KOPT-K1 (cell line): ENCODE measurements at regions not wholly inside any gene's neighbourhood (a gene's known extent, or its start where the extent isn't known, plus 50 kb on each side); places are given as distances from the start of the nearest gene placed in this dataset.

ENCODE experiments used
- H3K27ac ChIP-seq: fragments of 200-600 bp; sonication (generic); 2 replicates; pipeline ENCODE4 v1.5.1; 2016; ENCODE audit warnings: antibody characterized with exemption, mild to moderate bottlenecking, low read depth, low read length; ENCODE audit not compliant: poor library complexity, severe bottlenecking
- H3K36me3 ChIP-seq: fragments of 200-600 bp; sonication (generic); 2 replicates; pipeline ENCODE4 v1.5.1; 2017; ENCODE audit warnings: antibody characterized with exemption, mild to moderate bottlenecking, low read length, moderate library complexity; ENCODE audit not compliant: insufficient read depth
- H3K9me3 ChIP-seq: fragments of 200-600 bp; sonication (generic); 2 replicates; pipeline ENCODE4 v1.5.1; 2017; ENCODE audit warnings: antibody characterized with exemption, low read length, mild to moderate bottlenecking; ENCODE audit not compliant: insufficient read depth, poor library complexity, severe bottlenecking

DNA sequence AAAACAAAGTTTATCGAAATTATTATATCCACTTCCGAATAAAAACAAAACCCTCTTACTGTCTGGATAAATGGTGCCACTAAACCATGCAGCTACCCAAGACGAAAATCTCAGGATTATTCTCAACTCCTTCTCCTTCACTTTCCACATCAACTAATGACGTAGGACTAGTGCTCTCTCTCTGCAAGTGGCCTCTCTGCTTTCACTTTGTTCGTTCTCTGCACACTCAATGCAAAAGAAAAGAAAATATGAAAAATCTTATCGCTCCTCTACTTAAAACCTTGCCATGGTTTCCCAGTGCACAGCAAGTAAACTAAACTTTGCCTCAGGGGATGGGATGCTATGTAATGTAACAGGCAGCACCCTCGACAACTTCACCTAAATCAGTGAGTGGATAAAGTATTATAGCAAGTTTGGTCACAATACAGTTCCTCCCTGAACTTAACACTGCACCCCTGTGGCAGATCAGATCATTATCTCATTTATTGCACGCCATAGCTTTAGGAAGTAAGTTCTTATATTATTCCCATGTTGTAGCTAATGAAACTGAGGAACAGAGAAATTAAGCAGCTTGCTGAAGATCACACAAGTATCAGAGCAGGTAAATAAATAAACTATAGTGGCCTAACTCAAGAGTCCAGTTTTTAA, 262.7 kb upstream of the GADL1 start:
- no peak overlapping the region for H3K27ac ChIP-seq
- peaks cover under 1% of the 10 kb centered on the region for H3K9me3 ChIP-seq
- H3K36me3 ChIP-seq: no peaks in the 10 kb centered on the region

DNA sequence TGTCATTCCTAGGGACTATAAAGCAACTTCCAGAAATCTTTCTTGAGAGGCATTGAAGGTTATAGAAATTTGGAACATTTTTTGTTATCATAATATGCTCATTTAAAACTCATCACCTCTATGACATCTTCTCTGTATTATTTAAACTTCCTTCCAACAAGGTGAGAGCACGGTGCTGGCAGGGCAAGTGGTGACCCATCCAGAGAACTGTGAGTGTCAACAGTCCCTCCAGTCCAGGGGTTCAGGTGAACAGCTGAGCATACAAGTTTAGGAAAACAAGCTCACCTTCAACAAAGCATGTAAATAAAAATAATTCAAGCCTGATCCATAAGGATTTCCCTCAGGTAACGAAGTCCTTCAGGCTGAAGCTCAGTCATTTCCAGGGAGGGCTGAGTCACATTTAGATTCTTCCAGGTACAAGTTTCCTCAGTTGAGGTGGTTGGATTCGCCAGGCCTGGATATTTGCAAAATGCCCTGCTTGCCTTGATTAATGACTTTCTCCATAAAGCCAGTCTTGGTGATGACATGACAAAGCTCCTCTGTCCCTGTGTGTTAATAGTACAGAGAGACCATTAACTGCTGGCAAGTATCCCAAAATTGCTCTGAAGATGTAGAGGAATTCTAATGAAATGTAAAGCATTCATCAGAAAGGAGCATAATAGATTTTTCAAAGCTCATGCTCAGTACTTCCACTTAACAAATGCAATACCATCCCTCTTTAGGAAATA, 263.6 kb upstream of the GADL1 start:
- H3K27ac ChIP-seq: no peak overlapping the region
- no peaks in the 10 kb centered on the region for H3K36me3 ChIP-seq
- no peaks in the 10 kb centered on the region for H3K9me3 ChIP-seq

DNA sequence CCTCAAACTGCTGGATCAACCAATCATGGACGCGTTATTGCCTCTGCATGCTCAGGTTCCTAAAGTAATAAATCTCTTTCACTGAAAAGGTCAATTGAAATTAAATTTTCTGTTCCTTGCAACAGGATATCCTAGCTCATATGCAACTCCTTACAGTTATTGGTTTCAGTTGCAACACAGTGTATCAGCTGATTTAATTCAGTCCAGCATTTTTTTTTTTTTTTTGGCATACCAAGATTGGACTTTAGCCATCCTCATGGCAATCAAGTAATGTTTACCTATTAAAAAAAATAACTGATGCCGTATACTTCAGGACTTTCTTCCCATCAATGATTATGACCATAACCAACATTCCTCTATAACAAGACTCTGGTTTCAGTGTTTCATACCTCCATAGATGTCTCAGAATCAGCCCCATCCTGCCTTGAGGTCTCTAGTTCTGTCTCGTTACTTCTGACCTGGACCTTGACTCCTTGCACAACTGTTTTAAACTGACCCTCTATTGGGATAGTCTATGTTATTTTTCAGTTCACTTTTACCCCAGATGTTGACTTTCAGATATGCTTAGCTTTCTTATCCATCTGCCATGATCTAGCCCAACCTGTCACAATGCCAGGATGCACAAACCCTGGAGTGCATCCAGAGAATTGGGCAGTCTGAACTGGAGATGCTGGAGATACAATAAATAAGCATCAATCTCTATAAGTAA, 265.0 kb upstream of the GADL1 start:
- H3K36me3 ChIP-seq: no peaks in the 10 kb centered on the region

DNA sequence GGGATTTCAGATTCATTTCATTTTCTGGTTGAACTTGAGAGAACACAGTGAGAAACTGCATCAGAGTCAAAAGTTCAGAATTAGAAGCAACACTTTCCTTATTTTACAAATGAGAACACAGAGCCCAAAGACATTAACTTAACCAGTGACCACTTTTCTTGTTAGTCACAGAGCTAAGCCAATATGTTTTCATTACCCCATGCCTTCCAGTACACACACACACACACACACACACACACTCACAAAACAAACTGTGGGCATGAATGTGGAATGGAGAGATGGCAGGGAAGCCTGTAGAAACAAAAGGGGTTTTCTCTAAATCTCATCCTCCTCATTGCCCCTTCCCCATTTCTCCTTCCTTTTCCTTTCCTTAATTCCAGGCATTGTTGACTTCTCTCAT, 267.4 kb upstream of the GADL1 start:
- Histone ChIP-seq H3K27ac (no peak overlapping the region), H3K9me3 (no peaks in the 10 kb centered on the region), H3K36me3 (no peaks in the 10 kb centered on the region)

More for the DNA sequence above, 265.0 kb upstream of the GADL1 start:
- Histone ChIP-seq H3K27ac (no peak overlapping the region), H3K9me3 (no peaks in the 10 kb centered on the region)

DNA sequence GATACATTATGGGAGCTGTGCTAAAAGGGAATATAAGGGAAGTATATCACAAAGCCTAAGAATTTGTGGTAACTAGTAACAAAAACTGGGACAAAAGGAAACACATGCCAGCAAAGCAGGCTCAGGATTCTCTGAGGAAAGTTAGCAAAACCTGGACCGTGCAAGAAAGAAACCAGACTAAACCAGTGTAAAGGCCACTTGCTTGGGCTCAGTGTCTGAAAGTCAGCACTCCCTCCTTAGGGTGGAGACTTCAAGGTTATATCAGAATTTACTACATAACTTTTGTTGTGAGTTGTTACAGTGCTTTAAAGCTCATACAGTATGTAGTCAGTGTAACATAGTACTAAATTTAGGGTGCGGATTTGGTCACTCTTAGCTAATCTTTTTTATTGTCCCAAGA, 269.9 kb upstream of the GADL1 start:
- Histone ChIP-seq H3K27ac (no peak overlapping the region), H3K9me3 (no peaks in the 10 kb centered on the region), H3K36me3 (no peaks in the 10 kb centered on the region)

DNA sequence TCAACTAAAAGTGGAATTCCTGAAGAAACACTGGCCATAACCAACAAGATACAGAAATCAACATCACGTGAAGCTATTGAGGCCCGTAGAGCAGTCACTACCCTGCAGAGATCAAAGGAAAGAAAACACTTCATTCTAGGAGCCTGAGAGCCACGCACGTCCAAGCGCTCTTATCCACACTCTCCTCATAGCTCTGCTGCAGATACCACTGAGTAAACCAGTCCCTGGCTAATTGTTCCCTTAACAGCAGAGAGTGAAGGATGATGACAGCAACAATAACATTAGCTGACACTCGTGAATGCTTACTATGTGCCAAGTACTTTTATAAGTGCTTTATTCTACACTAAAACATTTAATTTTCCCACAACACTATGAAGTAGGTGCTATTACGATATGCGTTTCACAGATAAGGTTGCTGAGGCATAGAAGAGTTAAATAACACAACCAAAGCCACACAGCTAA, 271.0 kb upstream of the GADL1 start:
- Histone ChIP-seq H3K27ac (no peak overlapping the region), H3K9me3 (no peaks in the 10 kb centered on the region), H3K36me3 (no peaks in the 10 kb centered on the region)

DNA sequence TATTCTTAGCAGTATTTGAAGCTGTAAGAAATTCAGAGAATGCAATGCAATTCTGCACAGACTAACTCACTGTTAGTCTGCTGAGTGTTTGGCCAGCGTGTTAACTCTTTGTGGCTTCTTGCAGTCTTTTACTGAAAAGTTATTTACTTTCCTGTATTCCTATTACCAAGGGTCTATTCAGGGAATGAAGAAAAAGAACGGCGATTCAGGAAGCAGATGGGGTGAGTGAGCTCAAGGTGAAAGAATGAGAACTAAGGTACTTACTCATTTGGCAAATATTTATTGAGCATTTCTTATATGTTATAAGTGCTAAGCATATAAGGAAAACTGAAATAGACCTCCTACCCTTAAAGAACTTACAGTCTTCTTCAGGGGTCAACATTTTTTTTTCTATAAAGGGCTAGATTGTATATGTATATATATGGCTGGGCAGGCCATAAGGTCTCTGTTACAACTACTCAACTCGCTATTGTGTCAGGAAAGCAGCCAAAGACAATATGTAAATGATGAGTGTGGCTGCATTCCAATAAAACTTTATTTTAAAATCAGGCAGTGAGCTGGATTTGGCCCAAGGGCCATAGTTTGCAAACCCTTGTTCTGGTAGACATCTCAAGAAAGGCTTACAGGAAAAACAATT, 271.9 kb upstream of the GADL1 start:
- H3K9me3 ChIP-seq: no peaks in the 10 kb centered on the region
- H3K36me3 ChIP-seq: no peaks in the 10 kb centered on the region
- H3K27ac ChIP-seq: no peak overlapping the region

DNA sequence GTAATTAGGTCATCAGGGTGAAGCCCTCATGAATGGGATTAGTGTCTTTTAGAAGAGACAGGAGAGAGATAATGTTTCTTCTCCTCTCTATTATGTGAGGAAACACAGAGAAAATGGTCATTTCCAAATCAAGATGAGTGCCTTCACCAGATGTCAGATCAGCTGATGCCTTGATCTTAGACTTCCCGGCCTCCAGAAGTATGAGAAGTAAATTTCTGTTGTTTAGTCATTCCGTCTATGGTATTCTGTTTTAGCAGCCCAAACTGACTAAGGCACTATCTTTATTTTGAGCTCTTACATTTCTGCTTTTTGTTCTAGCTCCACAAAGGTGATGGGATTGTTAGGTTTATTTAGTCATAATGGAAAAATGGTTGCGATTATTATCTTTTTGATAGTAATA, 273.2 kb upstream of the GADL1 start:
- H3K36me3 ChIP-seq: no peaks in the 10 kb centered on the region
- no peaks in the 10 kb centered on the region for H3K9me3 ChIP-seq
- H3K27ac ChIP-seq: no peak overlapping the region

DNA sequence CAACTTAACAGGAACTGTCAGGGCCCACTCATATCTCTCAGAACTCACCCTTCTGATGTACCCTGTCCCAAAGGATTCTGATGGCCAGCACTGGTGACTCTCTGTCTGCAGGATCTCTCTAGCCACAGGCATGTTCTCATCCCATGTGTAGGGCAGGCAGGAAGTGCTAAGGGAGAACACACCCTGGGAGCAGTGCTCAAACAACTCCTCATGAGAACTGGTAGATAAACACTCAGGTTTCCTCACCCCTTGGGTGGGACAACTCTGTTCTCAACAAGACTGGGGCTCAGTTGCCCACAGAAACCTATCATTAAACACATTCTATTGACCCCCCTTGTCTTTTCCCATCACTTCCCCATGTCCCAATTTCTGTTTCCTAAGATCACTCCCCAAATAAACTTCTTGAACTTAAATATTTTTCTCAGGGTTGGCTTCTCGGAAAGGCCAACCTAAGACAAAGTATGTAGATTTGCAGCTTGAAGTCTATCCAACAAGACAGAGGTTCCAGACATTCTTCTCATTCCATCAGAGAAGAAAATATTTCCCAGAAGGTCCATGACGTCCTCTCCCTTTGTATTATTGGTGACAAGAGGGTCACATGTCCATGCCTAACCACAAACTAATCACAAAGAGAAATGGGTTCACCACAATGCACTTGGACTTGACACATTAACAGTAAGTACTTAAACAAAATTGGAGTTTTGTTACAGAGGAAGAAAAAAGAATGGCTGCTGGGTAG, 276.6 kb upstream of the GADL1 start:
- Histone ChIP-seq H3K27ac (no peak overlapping the region), H3K36me3 (no peaks in the 10 kb centered on the region), H3K9me3 (no peaks in the 10 kb centered on the region)

DNA sequence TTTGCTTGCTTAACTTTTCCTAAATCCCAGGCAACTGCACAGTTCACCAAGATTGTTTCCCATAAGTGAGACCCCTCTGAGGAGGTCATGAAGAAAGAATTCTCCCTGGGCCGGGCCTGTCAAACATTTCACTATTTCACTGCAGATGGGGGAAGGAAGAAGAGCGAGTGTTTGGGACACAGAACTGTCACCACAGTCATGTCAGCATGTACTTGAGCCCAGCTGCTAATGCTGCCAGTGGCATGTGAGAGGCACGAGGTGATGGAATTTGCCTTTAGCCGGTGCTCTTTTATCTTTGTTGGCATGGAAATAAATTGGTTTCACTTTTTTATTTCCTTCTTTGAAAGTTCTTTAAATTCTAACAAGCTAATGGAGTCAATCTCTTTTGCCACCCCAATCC, 277.9 kb upstream of the GADL1 start:
- H3K36me3 ChIP-seq: no peaks in the 10 kb centered on the region
- peaks cover 4% of the 10 kb centered on the region for H3K9me3 ChIP-seq
- no peak overlapping the region for H3K27ac ChIP-seq

DNA sequence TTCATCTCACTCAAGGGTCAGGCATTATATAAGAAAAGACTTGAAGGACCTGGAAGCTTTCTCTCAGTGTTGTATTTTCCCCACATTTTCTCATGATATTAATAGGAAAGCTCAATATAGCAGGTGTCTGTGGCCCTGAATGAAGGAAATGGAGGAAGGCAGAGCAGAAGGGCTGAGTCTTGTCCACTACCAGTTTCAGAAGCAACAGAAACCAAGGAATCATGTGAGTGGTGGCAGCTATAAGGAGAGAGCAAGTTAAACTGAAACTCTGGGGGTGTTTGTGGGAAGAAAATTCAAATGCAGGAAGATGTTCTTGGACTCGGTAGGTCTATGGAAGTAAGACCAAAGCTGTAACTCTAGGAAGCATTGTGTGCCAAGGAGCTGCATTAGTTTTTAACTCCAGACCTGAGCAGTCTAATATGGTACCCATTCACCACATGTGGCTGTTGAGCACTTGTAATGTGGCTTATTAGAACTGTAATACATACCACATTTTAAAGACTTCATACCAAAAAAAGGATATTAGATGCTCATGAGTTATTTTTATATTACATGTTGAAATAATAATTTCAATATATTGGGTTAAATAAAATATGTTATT, 278.8 kb upstream of the GADL1 start:
- Histone ChIP-seq H3K27ac (no peak overlapping the region), H3K9me3 (peaks cover 4% of the 10 kb centered on the region)

DNA sequence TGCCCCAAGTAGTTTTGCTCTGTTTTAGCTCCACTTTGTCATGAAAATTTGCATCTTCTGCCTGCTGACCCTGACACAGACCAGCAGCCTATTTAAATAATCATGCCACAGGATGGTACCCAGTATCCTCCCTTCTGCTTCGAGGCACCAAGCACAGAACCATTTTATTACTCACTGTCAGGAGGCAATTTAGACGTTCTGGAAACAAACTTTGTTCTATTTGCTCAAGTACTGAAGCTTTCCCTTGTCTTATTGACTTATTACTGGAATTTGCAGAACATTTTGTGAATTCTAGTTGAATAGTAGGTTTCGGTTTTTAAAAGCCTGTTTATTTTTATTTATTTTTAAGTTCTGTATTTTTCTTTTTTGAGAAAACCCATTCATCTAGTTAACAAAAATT, 279.6 kb upstream of the GADL1 start:
- no peaks in the 10 kb centered on the region for H3K36me3 ChIP-seq
- no peak overlapping the region for H3K27ac ChIP-seq
- H3K9me3 ChIP-seq: peaks cover 4% of the 10 kb centered on the region

More for the DNA sequence above, 278.8 kb upstream of the GADL1 start:
- no peaks in the 10 kb centered on the region for H3K36me3 ChIP-seq

DNA sequence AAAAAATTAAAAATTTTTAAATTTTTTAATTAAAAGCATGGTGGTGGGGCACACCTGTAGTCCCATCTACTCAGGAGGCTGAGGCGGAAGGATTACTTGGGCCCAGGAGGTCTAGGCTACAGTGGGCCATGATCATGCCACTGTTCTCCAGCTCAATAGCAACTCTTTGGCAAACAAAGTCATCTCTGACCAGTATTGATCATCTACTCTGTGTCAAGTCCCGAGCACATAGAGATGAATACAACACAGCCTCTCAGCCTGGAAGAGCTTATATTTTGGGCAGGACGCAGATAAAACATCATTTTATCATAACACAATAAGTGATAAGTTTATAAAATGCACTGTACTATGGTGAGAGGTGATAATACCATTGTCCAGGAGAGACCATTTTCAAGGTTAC, 281.6 kb upstream of the GADL1 start:
- Histone ChIP-seq H3K9me3 (peaks cover 10% of the 10 kb centered on the region), H3K27ac (no peak overlapping the region), H3K36me3 (no peaks in the 10 kb centered on the region)

DNA sequence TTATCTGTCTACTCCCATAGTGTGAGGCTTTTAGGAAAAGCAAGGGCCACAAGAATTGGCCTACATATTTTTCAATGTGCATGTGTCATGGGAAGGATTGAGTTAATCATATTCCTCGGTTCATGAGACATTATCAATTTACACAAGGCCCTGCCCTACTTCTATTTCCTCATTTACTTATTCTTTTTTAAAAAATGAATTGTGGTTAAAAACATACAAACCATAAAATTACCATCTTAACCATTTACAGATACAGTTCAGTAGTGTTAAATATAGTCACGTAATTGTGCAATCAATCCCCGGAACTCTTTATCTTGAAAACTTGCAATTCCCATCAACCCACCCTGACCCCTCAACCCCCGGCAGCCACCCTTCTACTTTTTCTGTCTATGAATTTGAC, 284.0 kb upstream of the GADL1 start:
- Histone ChIP-seq H3K36me3 (no peaks in the 10 kb centered on the region), H3K9me3 (peaks cover 24% of the 10 kb centered on the region), H3K27ac (no peak overlapping the region)
